HepG2 (cell line): ENCODE measurements at regions not wholly inside any gene's neighbourhood (a gene's known extent, or its start where the extent isn't known, plus 50 kb on each side); places are given as distances from the start of the nearest gene placed in this dataset.

ENCODE experiments used
- ARHGAP35 ChIP-seq: sonication (generic); formaldehyde crosslinking; IDR thresholded peaks from 2 replicates; pipeline ENCODE4 v1.9.0; 2022; ENCODE audit warnings: mild to moderate bottlenecking, inconsistent platforms, moderate library complexity, missing genetic modification reagents, borderline replicate concordance
- FOXC1 ChIP-seq: sonication (generic); formaldehyde crosslinking; IDR thresholded peaks from 2 replicates; pipeline ENCODE4 v1.8.0; 2022; ENCODE audit warnings: mild to moderate bottlenecking, missing genetic modification reagents, borderline replicate concordance
- GATA4 ChIP-seq: sonication (generic); IDR thresholded peaks from 2 replicates; pipeline ENCODE4 v1.6.1; 2016; ENCODE audit warnings: antibody characterized with exemption, low read depth, borderline replicate concordance
- GLI4 ChIP-seq: sonication (generic); formaldehyde crosslinking; IDR thresholded peaks from 2 replicates; pipeline ENCODE4 v1.5.1; 2020; ENCODE audit warnings: missing genetic modification reagents, mild to moderate bottlenecking, moderate library complexity, borderline replicate concordance
- HNRNPH1 ChIP-seq: fragments of 200-400 bp; formaldehyde crosslinking; optimal IDR thresholded peaks from 2 replicates; pipeline ENCODE3; 2017; ENCODE audit warnings: mild to moderate bottlenecking, low read depth, low read length
- HOXA5 ChIP-seq: sonication (generic); formaldehyde crosslinking; IDR thresholded peaks from 2 replicates; pipeline ENCODE4 v1.4.0; 2020; ENCODE audit warnings: missing genetic modification reagents
- HOXA9 ChIP-seq: sonication (generic); formaldehyde crosslinking; IDR thresholded peaks from 2 replicates; pipeline ENCODE4 v1.8.1; 2022; ENCODE audit warnings: missing genetic modification reagents, mild to moderate bottlenecking, moderate library complexity, borderline replicate concordance
- JUN ChIP-seq: sonication (generic); formaldehyde crosslinking; IDR thresholded peaks from 2 replicates; pipeline ENCODE4 v1.4.0; 2020; ENCODE audit warnings: mild to moderate bottlenecking, missing genetic modification reagents
- MBNL3 ChIP-seq: fragments of 250-450 bp; sonication (Bioruptor Pico); conservative IDR thresholded peaks from 2 replicates; pipeline ENCODE4 v1.8.0; 2022; ENCODE audit warnings: mild to moderate bottlenecking, inconsistent platforms
- NCOA2 ChIP-seq: sonication (generic); formaldehyde crosslinking; IDR thresholded peaks from 2 replicates; pipeline ENCODE4 v1.8.0; 2022; ENCODE audit warnings: inconsistent platforms
- PRMT3 ChIP-seq: sonication (generic); formaldehyde crosslinking; IDR thresholded peaks from 2 replicates; pipeline ENCODE4 v1.8.1; 2022; ENCODE audit warnings: low read depth, mild to moderate bottlenecking, moderate library complexity, missing genetic modification reagents, borderline replicate concordance
- RFX1 ChIP-seq: fragments of 450-650 bp; IDR thresholded peaks from 2 replicates; pipeline ENCODE4 v1.6.1; 2017
- SALL1 ChIP-seq: sonication (generic); formaldehyde crosslinking; IDR thresholded peaks from 2 replicates; pipeline ENCODE4 v1.8.0; 2022; ENCODE audit warnings: mild to moderate bottlenecking, missing genetic modification reagents
- SOX13 ChIP-seq, 3 experiments: fragments of 450-650 bp in 1 of 3; sonication (generic) in 1 of 3; formaldehyde crosslinking in 1 of 3; IDR thresholded peaks in 2 of 3; conservative IDR thresholded peaks in 1 of 3; 2 replicates each; pipeline versions ENCODE4 v1.5.0 to v1.6.1; 2016 to 2020; ENCODE audit warnings: antibody characterized with exemption in 1 of 3, mild to moderate bottlenecking in 1 of 3, missing compliant biosample characterization in 1 of 3, missing genetic modification reagents in 1 of 3, moderate library complexity in 1 of 3
- TRIM24 ChIP-seq: sonication (generic); formaldehyde crosslinking; IDR thresholded peaks from 2 replicates; pipeline ENCODE4 v1.8.0; 2022; ENCODE audit warnings: mild to moderate bottlenecking, missing genetic modification reagents
- ZNF121 ChIP-seq: sonication (generic); formaldehyde crosslinking; IDR thresholded peaks from 2 replicates; pipeline ENCODE4 v1.5.0; 2020; ENCODE audit warnings: mild to moderate bottlenecking, missing genetic modification reagents
- ZNF225 ChIP-seq: sonication (generic); formaldehyde crosslinking; IDR thresholded peaks from 2 replicates; pipeline ENCODE4 v1.4.0; 2020; ENCODE audit warnings: mild to moderate bottlenecking, missing genetic modification reagents
- ZNF30 ChIP-seq: sonication (generic); formaldehyde crosslinking; IDR thresholded peaks from 2 replicates; pipeline ENCODE4 v1.5.0; 2020; ENCODE audit warnings: mild to moderate bottlenecking, missing genetic modification reagents
- ZNF441 ChIP-seq: sonication (generic); formaldehyde crosslinking; IDR thresholded peaks from 2 replicates; pipeline ENCODE4 v1.7.0; 2021; ENCODE audit warnings: missing genetic modification reagents, borderline replicate concordance
- ZNF7 ChIP-seq: IDR thresholded peaks from 2 replicates; pipeline ENCODE4 v1.6.1; 2016; ENCODE audit warnings: missing biosample characterization, missing genetic modification reagents
- ZNF709 ChIP-seq: sonication (generic); formaldehyde crosslinking; IDR thresholded peaks from 2 replicates; pipeline ENCODE4 v1.5.0; 2020; ENCODE audit warnings: mild to moderate bottlenecking, missing genetic modification reagents
- ZNF781 ChIP-seq: sonication (generic); formaldehyde crosslinking; IDR thresholded peaks from 2 replicates; pipeline ENCODE4 v1.5.1; 2020; ENCODE audit warnings: borderline replicate concordance, mild to moderate bottlenecking, missing genetic modification reagents; ENCODE audit errors: not compliant biosample characterization
- ZNF816 ChIP-seq: sonication (generic); formaldehyde crosslinking; IDR thresholded peaks from 2 replicates; pipeline ENCODE4 v1.8.0; 2022; ENCODE audit warnings: missing genetic modification reagents, mild to moderate bottlenecking, borderline replicate concordance
- ZSCAN9 ChIP-seq: IDR thresholded peaks from 2 replicates; pipeline ENCODE4 v1.6.1; 2016; ENCODE audit warnings: borderline replicate concordance
- TF ChIP-seq, protein P1 (sequence below): sonication (generic); formaldehyde crosslinking; IDR thresholded peaks from 2 replicates; pipeline ENCODE4 v1.5.0; 2020; ENCODE audit warnings: mild to moderate bottlenecking, missing genetic modification reagents
- TF ChIP-seq, protein P2 (sequence below): sonication (generic); IDR thresholded peaks from 2 replicates; pipeline ENCODE4 v1.6.1; 2016; ENCODE audit warnings: low read depth, borderline replicate concordance
- TF ChIP-seq, protein P3 (sequence below): sonication (generic); formaldehyde crosslinking; IDR thresholded peaks from 2 replicates; pipeline ENCODE4 v1.4.0; 2020; ENCODE audit warnings: mild to moderate bottlenecking, missing genetic modification reagents

DNA sequence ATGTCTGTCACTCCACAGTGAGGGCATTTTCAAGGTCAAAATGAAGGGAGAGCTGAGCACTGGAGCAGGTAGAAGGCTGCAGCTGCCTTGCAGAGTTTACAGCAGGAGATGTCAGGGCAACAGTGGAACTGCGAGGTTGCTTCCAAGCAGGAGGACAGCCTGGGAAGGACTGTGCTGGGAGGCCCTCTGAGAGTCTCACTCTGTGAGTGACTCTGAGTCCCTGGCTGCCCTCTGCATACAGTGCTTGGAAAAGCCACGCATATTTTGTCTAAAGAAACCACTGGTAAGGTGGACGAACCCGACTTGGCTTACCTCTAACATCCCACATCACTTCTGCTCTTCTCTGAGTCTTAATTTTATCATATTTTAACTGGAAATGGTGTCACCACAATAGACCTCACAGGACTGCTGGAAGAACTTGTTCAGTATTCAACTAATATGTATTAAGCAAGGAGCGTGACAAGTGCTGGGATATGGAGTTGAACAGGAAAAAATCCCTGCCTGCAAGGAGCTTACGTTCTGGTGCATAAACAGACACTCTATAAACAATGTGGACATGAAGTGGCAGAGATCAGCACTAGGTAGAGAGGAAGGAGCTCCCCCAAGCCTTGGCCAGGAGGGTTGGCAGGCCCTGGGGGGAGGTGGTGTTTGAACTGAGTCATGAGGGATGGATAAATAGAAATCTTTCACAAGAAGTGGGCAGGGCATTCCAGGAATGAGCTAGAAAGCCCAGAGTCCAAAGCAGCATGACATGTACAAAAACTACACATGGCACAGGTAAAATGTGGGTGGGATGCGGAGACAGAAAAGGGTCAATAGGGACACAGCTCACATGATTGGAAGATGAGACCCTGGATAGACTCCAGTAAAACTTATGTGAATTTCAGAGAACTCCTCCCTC is 64.0 kb upstream of the FOXE1 start (continued):
- TF ChIP-seq ZNF121 (CRISPR knock-in tag): no peak
- no peak for TF ChIP-seq ZNF30
- TF ChIP-seq, protein P1, sequence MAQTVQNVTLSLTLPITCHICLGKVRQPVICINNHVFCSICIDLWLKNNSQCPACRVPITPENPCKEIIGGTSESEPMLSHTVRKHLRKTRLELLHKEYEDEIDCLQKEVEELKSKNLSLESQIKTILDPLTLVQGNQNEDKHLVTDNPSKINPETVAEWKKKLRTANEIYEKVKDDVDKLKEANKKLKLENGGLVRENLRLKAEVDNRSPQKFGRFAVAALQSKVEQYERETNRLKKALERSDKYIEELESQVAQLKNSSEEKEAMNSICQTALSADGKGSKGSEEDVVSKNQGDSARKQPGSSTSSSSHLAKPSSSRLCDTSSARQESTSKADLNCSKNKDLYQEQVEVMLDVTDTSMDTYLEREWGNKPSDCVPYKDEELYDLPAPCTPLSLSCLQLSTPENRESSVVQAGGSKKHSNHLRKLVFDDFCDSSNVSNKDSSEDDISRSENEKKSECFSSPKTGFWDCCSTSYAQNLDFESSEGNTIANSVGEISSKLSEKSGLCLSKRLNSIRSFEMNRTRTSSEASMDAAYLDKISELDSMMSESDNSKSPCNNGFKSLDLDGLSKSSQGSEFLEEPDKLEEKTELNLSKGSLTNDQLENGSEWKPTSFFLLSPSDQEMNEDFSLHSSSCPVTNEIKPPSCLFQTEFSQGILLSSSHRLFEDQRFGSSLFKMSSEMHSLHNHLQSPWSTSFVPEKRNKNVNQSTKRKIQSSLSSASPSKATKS: no peak
- TF ChIP-seq ZNF816 (CRISPR knock-in tag): no peak
- no peak for TF ChIP-seq RFX1
- TF ChIP-seq JUN: peak; percentile 62; the same call in 1 of the 2 replicates
- TF ChIP-seq PRMT3 (CRISPR knock-in tag): no peak
- no peak for TF ChIP-seq FOXC1 (CRISPR knock-in tag)
- no peak for TF ChIP-seq ZNF781 (CRISPR knock-in tag)
- TF ChIP-seq ZNF709 (CRISPR knock-in tag): 0 out of 2 replicates have a peak, but pooled peaks have one; percentile 51
- TF ChIP-seq MBNL3 (CRISPR knock-in tag): no peak
- no peak for TF ChIP-seq ZSCAN9 (CRISPR knock-in tag)
- TF ChIP-seq, protein P2, sequence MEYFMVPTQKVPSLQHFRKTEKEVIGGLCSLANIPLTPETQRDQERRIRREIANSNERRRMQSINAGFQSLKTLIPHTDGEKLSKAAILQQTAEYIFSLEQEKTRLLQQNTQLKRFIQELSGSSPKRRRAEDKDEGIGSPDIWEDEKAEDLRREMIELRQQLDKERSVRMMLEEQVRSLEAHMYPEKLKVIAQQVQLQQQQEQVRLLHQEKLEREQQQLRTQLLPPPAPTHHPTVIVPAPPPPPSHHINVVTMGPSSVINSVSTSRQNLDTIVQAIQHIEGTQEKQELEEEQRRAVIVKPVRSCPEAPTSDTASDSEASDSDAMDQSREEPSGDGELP: no peak
- TF ChIP-seq GATA4: no peak
- TF ChIP-seq NCOA2 (CRISPR knock-in tag): peak; percentile 76
- TF ChIP-seq SALL1 (CRISPR knock-in tag): peak; percentile 72
- no peak for TF ChIP-seq HNRNPH1
- TF ChIP-seq, protein P3, sequence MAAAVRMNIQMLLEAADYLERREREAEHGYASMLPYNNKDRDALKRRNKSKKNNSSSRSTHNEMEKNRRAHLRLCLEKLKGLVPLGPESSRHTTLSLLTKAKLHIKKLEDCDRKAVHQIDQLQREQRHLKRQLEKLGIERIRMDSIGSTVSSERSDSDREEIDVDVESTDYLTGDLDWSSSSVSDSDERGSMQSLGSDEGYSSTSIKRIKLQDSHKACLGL: no peak
- TF ChIP-seq TRIM24: peak; percentile 89; the same call in 1 of the 2 replicates
- no peak for TF ChIP-seq ZNF7 (CRISPR knock-in tag)
- TF ChIP-seq ARHGAP35: no peak
- no peak for TF ChIP-seq GLI4 (CRISPR knock-in tag)
- TF ChIP-seq ZNF441 (CRISPR knock-in tag): 0 out of 2 replicates have a peak, but pooled peaks have one; percentile 24
- TF ChIP-seq HOXA5: no peak
- TF ChIP-seq SOX13 (IDR thresholded peaks at IDR 0.05): no peak
- 0 out of 4 replicates have a peak, but pooled peaks of 1 of the 2 experiments have one; percentile 39 for TF ChIP-seq SOX13 (CRISPR knock-in tag; conservative IDR thresholded peaks at IDR 0.05 in 1 of 2, IDR thresholded peaks at IDR 0.05 in 1 of 2)
- no peak for TF ChIP-seq ZNF225 (CRISPR knock-in tag)
- TF ChIP-seq HOXA9 (CRISPR knock-in tag): no peak
